ENCODE measurements at regions not wholly inside any gene's neighbourhood (a gene's known extent, or its start where the extent isn't known, plus 50 kb on each side); places are given as distances from the start of the nearest gene placed in this dataset.
"Not testable (repeated sequence)": the region's sequence is repeated elsewhere in the genome, so short reads cannot be mapped to it uniquely, and the experiment has no call there.

DNA sequence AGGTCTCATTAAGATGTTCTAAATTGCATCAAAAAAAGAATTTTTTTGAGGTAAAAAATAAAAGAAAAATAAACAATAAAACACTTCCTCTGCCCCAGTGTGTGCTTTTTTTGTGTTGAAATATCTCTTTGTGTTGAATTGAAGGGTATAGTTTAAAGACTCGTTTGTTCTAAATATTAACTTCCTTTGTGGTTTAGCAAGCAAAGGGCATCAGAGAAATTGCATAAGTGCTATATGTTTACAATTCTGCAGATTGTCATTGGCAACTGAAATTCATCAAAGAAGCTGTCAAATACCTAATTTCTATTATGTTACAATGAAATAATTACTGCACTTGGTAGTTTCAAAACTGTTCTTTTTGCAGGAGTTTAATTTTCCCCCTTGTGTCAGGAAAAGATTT is 260.5 kb downstream of the DKK2 start:
- POLR2A ChIA-PET, result no interaction called here
- TF ChIP-seq, protein P1, sequence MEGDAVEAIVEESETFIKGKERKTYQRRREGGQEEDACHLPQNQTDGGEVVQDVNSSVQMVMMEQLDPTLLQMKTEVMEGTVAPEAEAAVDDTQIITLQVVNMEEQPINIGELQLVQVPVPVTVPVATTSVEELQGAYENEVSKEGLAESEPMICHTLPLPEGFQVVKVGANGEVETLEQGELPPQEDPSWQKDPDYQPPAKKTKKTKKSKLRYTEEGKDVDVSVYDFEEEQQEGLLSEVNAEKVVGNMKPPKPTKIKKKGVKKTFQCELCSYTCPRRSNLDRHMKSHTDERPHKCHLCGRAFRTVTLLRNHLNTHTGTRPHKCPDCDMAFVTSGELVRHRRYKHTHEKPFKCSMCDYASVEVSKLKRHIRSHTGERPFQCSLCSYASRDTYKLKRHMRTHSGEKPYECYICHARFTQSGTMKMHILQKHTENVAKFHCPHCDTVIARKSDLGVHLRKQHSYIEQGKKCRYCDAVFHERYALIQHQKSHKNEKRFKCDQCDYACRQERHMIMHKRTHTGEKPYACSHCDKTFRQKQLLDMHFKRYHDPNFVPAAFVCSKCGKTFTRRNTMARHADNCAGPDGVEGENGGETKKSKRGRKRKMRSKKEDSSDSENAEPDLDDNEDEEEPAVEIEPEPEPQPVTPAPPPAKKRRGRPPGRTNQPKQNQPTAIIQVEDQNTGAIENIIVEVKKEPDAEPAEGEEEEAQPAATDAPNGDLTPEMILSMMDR (IDR thresholded peaks at IDR 0.05; ENCODE audit: control extremely low read depth, extremely low read depth, low read depth, missing control alignments), result no peak
- DNase-seq (ENCODE audit: extremely low spot score), result no peak
- CTCF ChIA-PET, result no interaction called here

DNA sequence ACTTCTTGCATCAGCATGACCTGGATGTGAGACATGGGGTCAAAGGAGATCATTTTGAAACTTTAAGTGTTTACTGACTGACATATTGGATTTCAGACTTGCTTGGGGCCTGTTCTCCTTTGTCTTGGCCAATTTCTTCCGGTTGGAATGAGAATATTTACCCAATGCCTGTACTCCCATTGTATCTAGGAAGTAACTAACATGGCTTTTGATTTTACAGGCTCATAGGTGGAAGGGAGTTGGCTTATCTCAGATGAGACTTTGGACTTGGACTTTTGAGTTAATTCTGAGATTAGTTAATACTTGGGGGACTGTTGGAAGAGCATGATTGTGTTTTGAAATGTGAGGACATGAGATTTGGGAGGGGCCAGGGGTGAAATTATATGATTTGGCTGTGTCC is 262.1 kb downstream of the DKK2 start:
- DNase-seq (ENCODE audit: extremely low spot score); CTCF ChIA-PET: not testable (repeated sequence)

DNA sequence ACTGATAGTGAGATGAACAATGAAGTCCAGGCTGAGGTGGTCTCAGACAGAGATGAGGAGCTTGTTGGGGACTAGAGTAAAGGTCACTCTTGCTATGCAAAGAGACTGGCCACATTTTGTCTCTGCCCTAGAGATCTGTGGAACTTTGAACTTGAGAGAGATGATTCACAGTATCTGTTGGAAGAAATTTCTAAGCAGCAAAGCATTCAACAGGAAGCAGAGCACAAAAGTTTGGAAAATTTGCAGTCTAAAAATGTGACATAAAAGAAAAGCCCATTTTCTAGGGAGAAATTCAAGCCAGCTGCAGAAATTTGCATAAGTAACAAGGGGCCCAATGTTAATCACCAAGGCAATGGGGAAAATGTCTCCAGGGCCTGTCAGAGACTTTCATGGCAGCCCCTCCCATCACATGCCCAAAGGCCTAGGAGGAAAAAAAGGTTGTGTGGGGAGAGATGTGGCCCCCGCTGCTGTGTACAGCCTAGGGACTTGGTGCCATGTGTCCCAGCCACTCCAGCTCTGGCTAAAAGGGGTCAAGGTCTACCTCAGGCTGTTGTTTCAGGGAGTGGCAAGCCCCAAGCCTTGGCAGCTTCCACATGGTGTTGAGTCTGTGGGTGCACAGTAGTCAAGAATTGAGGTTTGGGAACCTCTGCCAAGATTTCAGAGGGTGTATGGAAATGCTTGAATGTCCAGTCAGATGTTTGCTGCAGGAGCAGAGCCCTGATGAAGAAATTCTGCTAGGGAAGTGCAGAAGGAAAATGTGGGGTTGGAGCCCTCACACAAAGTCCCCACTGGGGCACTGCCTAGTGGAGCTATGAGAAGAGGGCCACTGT is 262.8 kb downstream of the DKK2 start:
- ChIA-PET POLR2A (no interaction called here), CTCF (no interaction called here)
- DNase-seq (ENCODE audit: extremely low spot score), result no peak
- TF ChIP-seq, protein P1 (IDR thresholded peaks at IDR 0.05; ENCODE audit: control extremely low read depth, extremely low read depth, low read depth, missing control alignments), result no peak

More for the DNA sequence above, 262.1 kb downstream of the DKK2 start:
- POLR2A ChIA-PET, result not testable (repeated sequence)

DNA sequence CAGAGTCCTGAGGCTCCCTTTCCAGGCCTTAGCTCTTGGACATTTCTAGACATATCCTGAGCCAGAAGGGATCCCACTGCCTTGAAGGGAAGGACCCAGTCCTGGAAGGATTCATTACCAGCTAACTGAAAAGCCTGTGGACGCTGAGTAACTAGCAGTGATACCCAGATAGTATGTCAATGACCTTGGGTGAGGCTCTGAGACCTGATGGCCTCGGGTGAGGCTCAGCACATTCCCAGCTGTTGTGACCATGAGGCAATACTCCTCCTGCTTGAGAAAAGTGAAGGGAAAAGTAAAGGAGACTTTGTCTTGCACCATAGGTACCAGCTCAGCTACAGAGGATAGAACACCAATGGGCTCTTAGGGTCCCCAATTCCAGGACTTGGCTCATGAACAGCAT is 268.1 kb downstream of the DKK2 start:
- TF ChIP-seq, protein P1 (IDR thresholded peaks at IDR 0.05; ENCODE audit: control extremely low read depth, extremely low read depth, low read depth, missing control alignments), result no peak
- POLR2A ChIA-PET, result no interaction called here
- CTCF ChIA-PET, result interaction anchor here (1.3 to 1.7 kb wide), 2 partner anchors 10 to 13 kb away, joined by 4 read pairs; no protein-coding TSS in a partner anchor
- DNase-seq (ENCODE audit: extremely low spot score), result no peak

DNA sequence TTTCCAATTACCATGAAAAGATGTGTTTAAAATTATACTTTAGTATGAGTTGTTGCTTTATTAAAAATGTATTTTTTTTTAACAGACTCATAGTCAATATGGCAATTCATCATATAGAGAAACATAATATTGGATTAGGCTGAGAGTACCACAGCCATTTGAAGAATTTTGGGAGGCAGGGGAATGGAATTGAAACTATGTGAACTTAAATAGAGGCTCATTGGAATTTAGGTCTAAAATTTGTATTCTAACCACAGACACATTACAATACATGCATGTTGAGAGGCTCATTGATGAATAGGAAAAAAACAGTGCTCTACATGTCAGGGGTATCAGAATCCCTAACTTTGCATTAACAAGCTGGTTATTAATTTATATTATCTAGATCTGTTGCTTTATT is 269.6 kb downstream of the DKK2 start:
- DNase-seq (ENCODE audit: extremely low spot score), result no peak
- POLR2A ChIA-PET, result no interaction called here
- CTCF ChIA-PET, result no interaction called here
- TF ChIP-seq, protein P1 (IDR thresholded peaks at IDR 0.05; ENCODE audit: control extremely low read depth, extremely low read depth, low read depth, missing control alignments), result no peak

DNA sequence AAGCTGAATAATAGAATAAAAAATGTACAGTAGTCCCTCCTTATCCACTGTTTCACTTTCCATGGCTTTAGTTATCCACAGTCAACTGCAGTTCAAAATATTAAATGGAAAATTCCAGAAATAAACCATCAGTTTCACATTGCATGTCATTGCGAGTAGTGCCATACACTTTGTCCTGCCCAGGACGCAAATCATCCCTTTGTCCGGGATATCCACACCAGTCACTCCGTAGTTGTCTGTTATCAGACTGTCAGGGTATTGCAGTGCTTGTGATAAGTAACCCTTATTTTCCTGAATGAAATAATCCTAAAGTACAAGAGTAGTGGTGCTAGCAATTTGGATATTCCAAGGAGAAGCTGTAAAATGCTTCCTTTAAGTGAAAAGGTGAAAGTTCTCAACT is 271.3 kb downstream of the DKK2 start:
- TF ChIP-seq, protein P1 (IDR thresholded peaks at IDR 0.05; ENCODE audit: control extremely low read depth, extremely low read depth, low read depth, missing control alignments), result no peak
- no peak for DNase-seq (ENCODE audit: extremely low spot score)
- ChIA-PET POLR2A (no interaction called here), CTCF (no interaction called here)

DNA sequence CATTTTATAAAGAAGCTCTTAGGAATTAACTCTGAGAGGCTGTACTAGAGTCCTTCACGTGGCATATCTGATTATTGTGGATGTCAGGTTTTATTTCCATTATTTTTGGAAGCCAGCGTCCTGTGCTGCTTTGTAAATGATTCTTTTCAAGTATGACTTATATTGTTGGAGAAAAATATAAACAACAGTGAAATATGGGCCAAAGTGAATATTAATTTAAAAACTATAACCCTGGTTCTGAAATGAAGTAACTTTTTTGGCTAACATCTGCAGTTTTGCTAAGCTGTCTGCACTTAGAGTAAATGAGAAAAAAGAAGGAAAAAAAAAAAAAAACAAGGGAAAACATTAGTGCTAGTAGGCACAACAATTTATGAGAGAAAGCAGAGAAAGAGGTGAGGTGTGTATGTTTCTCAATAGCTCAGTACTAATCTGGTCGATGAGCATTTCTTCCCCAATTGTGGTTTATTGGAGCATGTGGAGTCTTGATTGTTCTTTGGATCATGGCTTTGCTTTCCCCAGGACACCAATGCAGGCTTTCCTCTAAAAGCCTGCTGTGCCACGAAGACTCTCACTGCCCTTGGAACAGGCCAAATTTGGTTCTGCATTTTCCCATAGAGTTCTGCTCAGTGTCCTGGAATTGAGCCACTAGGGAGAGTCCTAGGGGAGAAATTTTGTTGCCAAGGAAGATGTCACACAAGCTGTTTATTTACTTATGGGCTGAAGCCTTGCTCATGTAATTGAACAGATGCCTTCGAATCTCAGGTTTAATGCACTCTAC is 273.3 kb downstream of the DKK2 start:
- ChIA-PET CTCF (interaction anchor here (1.2 kb wide), 1 partner anchor 14 kb away, joined by 3 read pairs; no protein-coding TSS in a partner anchor), POLR2A (no interaction called here)
- DNase-seq (ENCODE audit: extremely low spot score), result no peak
- TF ChIP-seq, protein P1 (IDR thresholded peaks at IDR 0.05; ENCODE audit: control extremely low read depth, extremely low read depth, low read depth, missing control alignments), result no peak
